DND-41 (cell line): ENCODE measurements at regions not wholly inside any gene's neighbourhood (a gene's known extent, or its start where the extent isn't known, plus 50 kb on each side); places are given as distances from the start of the nearest gene placed in this dataset.

Source experiments
- ATAC-seq: fragments of 200-7000 bp; cut with Tn5 transposase; 3 replicates; pipeline ENCODE4 v1.9.1; 2021; ENCODE audit warnings: low read depth; ENCODE audit not compliant: insufficient read depth
- DNase-seq: peaks from one replicate; pipeline ENCODE4 v3.0.0-alpha.2; 2020
- H2AFZ ChIP-seq: 2 replicates; pipeline ENCODE4 v1.6.0; 2012; ENCODE audit warnings: low read depth, low read length
- H3K27ac ChIP-seq: 2 replicates; pipeline ENCODE4 v1.5.1; 2012; ENCODE audit warnings: low read length, inconsistent platforms
- H3K27me3 ChIP-seq: fragments of 200-600 bp; sonication (generic); 2 replicates; pipeline ENCODE4 v1.6.0; 2012; ENCODE audit warnings: low read length, mild to moderate bottlenecking, inconsistent platforms; ENCODE audit not compliant: insufficient read depth, poor library complexity
- H3K36me3 ChIP-seq: 2 replicates; pipeline ENCODE4 v1.5.1; 2012; ENCODE audit warnings: low read length, inconsistent platforms; ENCODE audit not compliant: insufficient read depth
- H3K4me1 ChIP-seq: 2 replicates; pipeline ENCODE4 v1.5.1; 2012; ENCODE audit warnings: mild to moderate bottlenecking, low read length; ENCODE audit not compliant: insufficient read depth
- H3K4me2 ChIP-seq: 2 replicates; pipeline ENCODE4 v1.6.0; 2012; ENCODE audit warnings: mild to moderate bottlenecking, moderate library complexity, low read length, inconsistent platforms; ENCODE audit not compliant: insufficient read depth
- H3K4me3 ChIP-seq, 2 experiments: fragments of 200-600 bp in 1 of 2; shearing (Covaris generic) in 1 of 2; 2 replicates each; pipeline ENCODE4 v1.5.1; 2012 to 2016; ENCODE audit warnings: inconsistent platforms in 2 of 2, low read length in 2 of 2, mild to moderate bottlenecking in 2 of 2, low read depth in 1 of 2, moderate library complexity in 1 of 2
- H3K79me2 ChIP-seq: 2 replicates; pipeline ENCODE4 v1.6.0; 2012; ENCODE audit warnings: low read length, inconsistent platforms; ENCODE audit not compliant: insufficient read depth
- H3K9ac ChIP-seq: 2 replicates; pipeline ENCODE4 v1.6.0; 2012; ENCODE audit warnings: low read depth, mild to moderate bottlenecking, inconsistent platforms, low read length, moderate library complexity
- H3K9me3 ChIP-seq: 2 replicates; pipeline ENCODE4 v1.5.1; 2012; ENCODE audit warnings: low read length, moderate library complexity, mild to moderate bottlenecking, inconsistent platforms; ENCODE audit not compliant: insufficient read depth, severe bottlenecking
- H4K20me1 ChIP-seq: 2 replicates; pipeline ENCODE4 v1.6.0; 2012; ENCODE audit warnings: low read length; ENCODE audit not compliant: insufficient read depth
- EZH2 ChIP-seq: IDR thresholded peaks from 3 replicates; pipeline ENCODE4 v1.6.1; 2012; ENCODE audit warnings: borderline replicate concordance, low read depth, mild to moderate bottlenecking, moderate library complexity, low read length, inconsistent platforms; ENCODE audit not compliant: severe bottlenecking
- TF ChIP-seq, protein P1 (sequence below): IDR thresholded peaks from 2 replicates; pipeline ENCODE4 v1.5.1; 2012; ENCODE audit warnings: borderline replicate concordance, low read length, moderate library complexity, mild to moderate bottlenecking; ENCODE audit not compliant: poor library complexity, severe bottlenecking; ENCODE audit errors: extremely low read depth

DNA sequence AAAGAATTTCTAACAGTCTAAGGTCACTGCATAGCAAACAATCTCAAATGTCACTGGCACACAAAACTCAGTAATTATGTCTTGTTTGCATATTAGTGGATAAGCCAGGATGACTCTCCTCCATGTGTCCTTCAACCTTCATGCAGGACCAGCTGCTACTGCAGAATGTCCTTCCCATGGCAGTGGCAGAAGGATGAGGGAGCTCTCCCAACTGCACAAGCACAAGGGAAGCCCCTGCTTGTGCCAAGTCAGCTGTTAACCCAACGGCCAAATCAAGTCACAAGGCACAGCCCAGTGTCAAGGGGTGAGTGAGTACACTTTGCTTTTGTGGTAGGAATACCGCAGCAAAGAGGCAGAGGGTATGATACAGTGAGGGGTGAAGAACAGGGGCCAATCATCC lies 59.3 kb upstream of the VWC2 start:
- Histone ChIP-seq H3K36me3 (no peaks in the 10 kb centered on the region), H3K27ac (no peak overlapping the region), H3K4me3 (no peak overlapping the region), H3K9ac (no peak overlapping the region), H3K4me1 (no peaks in the 10 kb centered on the region), H3K4me2 (no peak overlapping the region), H3K27me3 (no peaks in the 10 kb centered on the region), H3K9me3 (no peaks in the 10 kb centered on the region), H3K79me2 (no peaks in the 10 kb centered on the region), H4K20me1 (no peaks in the 10 kb centered on the region), H2AFZ (no peak overlapping the region)
- DNase-seq: no peak
- TF ChIP-seq, protein P1, sequence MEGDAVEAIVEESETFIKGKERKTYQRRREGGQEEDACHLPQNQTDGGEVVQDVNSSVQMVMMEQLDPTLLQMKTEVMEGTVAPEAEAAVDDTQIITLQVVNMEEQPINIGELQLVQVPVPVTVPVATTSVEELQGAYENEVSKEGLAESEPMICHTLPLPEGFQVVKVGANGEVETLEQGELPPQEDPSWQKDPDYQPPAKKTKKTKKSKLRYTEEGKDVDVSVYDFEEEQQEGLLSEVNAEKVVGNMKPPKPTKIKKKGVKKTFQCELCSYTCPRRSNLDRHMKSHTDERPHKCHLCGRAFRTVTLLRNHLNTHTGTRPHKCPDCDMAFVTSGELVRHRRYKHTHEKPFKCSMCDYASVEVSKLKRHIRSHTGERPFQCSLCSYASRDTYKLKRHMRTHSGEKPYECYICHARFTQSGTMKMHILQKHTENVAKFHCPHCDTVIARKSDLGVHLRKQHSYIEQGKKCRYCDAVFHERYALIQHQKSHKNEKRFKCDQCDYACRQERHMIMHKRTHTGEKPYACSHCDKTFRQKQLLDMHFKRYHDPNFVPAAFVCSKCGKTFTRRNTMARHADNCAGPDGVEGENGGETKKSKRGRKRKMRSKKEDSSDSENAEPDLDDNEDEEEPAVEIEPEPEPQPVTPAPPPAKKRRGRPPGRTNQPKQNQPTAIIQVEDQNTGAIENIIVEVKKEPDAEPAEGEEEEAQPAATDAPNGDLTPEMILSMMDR: no peak
- TF ChIP-seq EZH2: no peak
- no peak for ATAC-seq

DNA sequence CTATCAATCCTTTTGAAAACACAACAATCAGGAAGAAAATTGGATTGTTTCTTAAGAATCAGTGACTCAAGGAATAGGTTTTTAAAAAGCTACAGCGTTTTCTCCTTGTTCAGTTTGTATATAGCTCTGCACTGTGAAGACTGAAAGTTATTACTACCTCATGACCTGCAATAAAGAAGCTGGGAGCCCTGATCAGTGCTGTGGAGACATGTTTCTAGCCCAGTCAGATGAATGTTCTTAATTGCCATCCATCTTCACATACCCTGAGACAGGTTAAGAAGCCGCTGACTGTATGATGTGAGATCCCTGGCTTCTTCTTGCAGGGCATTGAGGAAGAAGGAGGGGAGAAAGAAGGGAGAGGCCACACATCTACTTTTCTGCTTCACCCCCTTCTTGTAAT lies 58.0 kb upstream of the VWC2 start:
- Histone ChIP-seq H3K27me3 (no peaks in the 10 kb centered on the region), H3K79me2 (no peaks in the 10 kb centered on the region), H3K4me1 (no peaks in the 10 kb centered on the region), H3K4me3 (no peak overlapping the region), H2AFZ (no peak overlapping the region), H3K36me3 (no peaks in the 10 kb centered on the region), H3K9ac (no peak overlapping the region), H4K20me1 (no peaks in the 10 kb centered on the region), H3K4me2 (no peak overlapping the region), H3K9me3 (no peaks in the 10 kb centered on the region), H3K27ac (no peak overlapping the region)
- ATAC-seq (no peak), DNase-seq (no peak)
- TF ChIP-seq EZH2: no peak
- TF ChIP-seq, protein P1: no peak

DNA sequence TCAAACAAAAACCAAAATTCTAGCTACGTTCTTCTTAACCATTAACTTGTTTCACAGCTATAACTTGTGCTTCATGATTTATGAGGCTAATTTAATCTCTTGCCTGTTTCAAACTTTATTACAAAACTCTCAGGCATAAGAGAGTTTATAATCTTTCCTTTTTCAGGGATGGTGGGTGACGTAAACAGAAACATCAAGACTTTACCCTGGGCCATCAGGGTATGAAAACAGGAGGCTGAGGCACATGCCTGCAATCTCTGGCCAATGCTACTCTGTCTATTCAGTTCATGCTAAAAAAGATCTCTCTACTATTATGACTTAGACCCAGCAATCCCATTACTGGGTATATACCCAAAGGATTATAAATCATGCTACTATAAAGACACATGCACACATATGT lies 55.9 kb upstream of the VWC2 start:
- DNase-seq (no peak), ATAC-seq (no peak)
- Histone ChIP-seq H3K4me2 (no peak overlapping the region), H3K27me3 (no peaks in the 10 kb centered on the region), H2AFZ (no peak overlapping the region), H4K20me1 (no peaks in the 10 kb centered on the region), H3K9me3 (no peaks in the 10 kb centered on the region), H3K27ac (no peak overlapping the region), H3K79me2 (no peaks in the 10 kb centered on the region), H3K9ac (no peak overlapping the region), H3K36me3 (no peaks in the 10 kb centered on the region), H3K4me3 (no peak overlapping the region), H3K4me1 (no peaks in the 10 kb centered on the region)
- TF ChIP-seq EZH2: no peak
- TF ChIP-seq, protein P1: no peak

DNA sequence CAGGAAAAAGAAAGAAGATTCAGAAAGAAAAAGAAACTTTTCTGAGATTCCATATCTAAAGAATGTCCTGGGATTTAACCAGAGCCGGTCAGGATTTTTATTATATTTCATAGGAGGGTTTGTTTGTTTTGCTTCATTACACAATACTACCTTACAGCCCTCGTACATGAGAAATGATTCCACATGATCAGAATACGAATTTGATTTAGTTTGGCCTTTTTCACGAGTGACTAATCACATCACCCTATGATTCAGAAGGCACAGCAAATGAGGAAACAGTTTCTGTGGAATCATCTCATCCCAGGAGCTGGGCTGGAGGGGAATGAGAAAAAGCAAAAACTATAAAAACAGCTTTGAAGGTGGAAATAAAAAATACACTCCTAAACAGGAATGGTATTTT lies 54.7 kb upstream of the VWC2 start:
- no peaks in the 10 kb centered on the region for H3K79me2 ChIP-seq
- DNase-seq (no peak), ATAC-seq (no peak)
- no peak overlapping the region for H3K9ac ChIP-seq
- no peak overlapping the region for H2AFZ ChIP-seq
- no peaks in the 10 kb centered on the region for H3K4me1 ChIP-seq
- no peaks in the 10 kb centered on the region for H3K9me3 ChIP-seq
- no peaks in the 10 kb centered on the region for H3K36me3 ChIP-seq
- H3K27ac ChIP-seq: no peak overlapping the region
- no peaks in the 10 kb centered on the region for H3K27me3 ChIP-seq
- no peaks in the 10 kb centered on the region for H4K20me1 ChIP-seq
- H3K4me2 ChIP-seq: no peak overlapping the region
- TF ChIP-seq EZH2: no peak
- TF ChIP-seq, protein P1: no peak
- no peak overlapping the region for H3K4me3 ChIP-seq
